ENCODE measurements at regions not wholly inside any gene's neighbourhood (a gene's known extent, or its start where the extent isn't known, plus 50 kb on each side); places are given as distances from the start of the nearest gene placed in this dataset.

GRCh38 chr5:35341189-35341588 is 110.9 kb upstream of the PRLR start:
- TF ChIP-seq POLR2AphosphoS5 (IDR thresholded peaks at IDR 0.05; ENCODE audit: borderline replicate concordance, low read depth, low read length) (no peak), FOXP2 (optimal IDR thresholded peaks at IDR 0.05; ENCODE audit: control extremely low read depth, extremely low read length, insufficient read depth) (no peak), EZH2 (IDR thresholded peaks at IDR 0.05) (no peak)
- no peak overlapping the region for H3K9ac ChIP-seq (ENCODE audit: insufficient read length)
- no peak overlapping the region for H3K27ac ChIP-seq
- no peak for DNase-seq (ENCODE audit: low read depth, low spot score)
- H3K9me3 ChIP-seq (ENCODE audit: low read depth, low read length) = no peaks in the 10 kb centered on the region
- no peaks in the 10 kb centered on the region for H3K36me3 ChIP-seq (ENCODE audit: insufficient read depth, low read length)
- no peak overlapping the region for H3K4me3 ChIP-seq

DNA sequence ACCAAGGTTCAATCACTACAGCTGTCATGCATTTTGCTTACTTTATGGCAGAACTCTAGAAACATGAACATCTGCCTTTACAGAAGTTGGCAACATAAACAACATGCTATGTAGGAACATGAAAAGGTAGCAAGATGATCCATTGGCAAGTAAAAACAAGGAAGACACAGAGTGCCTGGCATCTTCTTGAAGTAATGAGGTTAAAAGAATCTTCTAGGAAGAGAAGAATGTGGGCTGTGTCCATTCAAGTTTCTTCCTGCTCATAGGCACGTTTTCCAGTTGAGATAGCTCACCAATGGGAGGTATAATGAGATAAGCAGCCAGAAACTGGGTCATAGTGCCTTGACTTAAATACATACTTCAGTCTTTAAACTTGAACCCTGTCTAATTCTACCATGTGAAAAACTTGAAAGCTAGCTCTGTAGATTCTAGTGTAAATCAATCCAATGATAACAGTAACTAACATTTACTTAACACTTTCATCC is 109.4 kb upstream of the PRLR start:
- DNase-seq (ENCODE audit: low read depth, low spot score) = no peak
- TF ChIP-seq POLR2AphosphoS5 (IDR thresholded peaks at IDR 0.05; ENCODE audit: borderline replicate concordance, low read depth, low read length) (no peak), FOXP2 (optimal IDR thresholded peaks at IDR 0.05; ENCODE audit: control extremely low read depth, extremely low read length, insufficient read depth) (no peak), EZH2 (IDR thresholded peaks at IDR 0.05) (no peak)
- H3K9me3 ChIP-seq (ENCODE audit: low read depth, low read length) = no peaks in the 10 kb centered on the region
- no peaks in the 10 kb centered on the region for H3K36me3 ChIP-seq (ENCODE audit: insufficient read depth, low read length)
- H3K4me3 ChIP-seq = no peak overlapping the region
- no peak overlapping the region for H3K9ac ChIP-seq (ENCODE audit: insufficient read length)
- H3K27ac ChIP-seq = no peak overlapping the region

DNA sequence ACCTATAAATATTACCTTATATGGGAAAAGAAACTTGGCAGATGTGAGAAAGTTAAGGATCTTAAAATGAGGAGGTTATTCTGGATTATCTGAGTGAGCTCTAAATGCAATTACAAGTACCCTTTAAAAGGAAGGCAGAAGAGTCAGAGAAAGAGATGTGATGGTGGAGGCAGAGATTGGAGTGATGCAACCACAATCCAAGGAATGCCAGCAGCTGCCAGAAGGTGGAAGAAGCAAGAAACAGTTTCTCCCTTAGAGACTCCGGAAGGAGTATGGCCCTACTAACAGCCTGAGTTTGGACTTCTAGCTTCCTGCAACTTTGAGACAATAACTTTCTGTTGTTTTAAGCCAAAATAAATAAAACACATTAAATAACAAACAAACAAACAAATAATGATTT is 108.7 kb upstream of the PRLR start:
- no peak overlapping the region for H3K27ac ChIP-seq
- no peak overlapping the region for H3K9ac ChIP-seq (ENCODE audit: insufficient read length)
- no peak overlapping the region for H3K4me3 ChIP-seq

DNA sequence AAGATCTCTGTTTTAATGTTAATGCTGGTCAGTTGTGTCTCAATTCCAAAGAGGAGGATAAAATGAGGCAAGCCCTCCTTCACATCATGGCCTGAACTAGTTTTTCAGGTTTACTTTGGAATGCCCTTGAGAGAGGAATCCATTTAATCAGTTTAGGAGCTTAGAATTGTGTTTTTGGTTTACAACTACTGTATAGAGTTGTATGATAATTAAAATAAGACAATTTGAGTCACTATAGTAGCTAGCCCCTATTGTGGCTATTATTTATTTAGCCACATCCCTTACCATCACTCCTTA is 107.8 kb upstream of the PRLR start:
- DNase-seq (ENCODE audit: low read depth, low spot score) = no peak
- TF ChIP-seq FOXP2 (optimal IDR thresholded peaks at IDR 0.05; ENCODE audit: control extremely low read depth, extremely low read length, insufficient read depth) = no peak
- no peak for TF ChIP-seq POLR2AphosphoS5 (IDR thresholded peaks at IDR 0.05; ENCODE audit: borderline replicate concordance, low read depth, low read length)
- TF ChIP-seq EZH2 (IDR thresholded peaks at IDR 0.05) = no peak
- Histone ChIP-seq H3K9me3 (ENCODE audit: low read depth, low read length) (no peaks in the 10 kb centered on the region), H3K36me3 (ENCODE audit: insufficient read depth, low read length) (no peaks in the 10 kb centered on the region), H3K9ac (ENCODE audit: insufficient read length) (no peak overlapping the region), H3K4me3 (no peak overlapping the region), H3K27ac (no peak overlapping the region)

More for the DNA sequence above, 108.7 kb upstream of the PRLR start:
- no peak for TF ChIP-seq FOXP2 (optimal IDR thresholded peaks at IDR 0.05; ENCODE audit: control extremely low read depth, extremely low read length, insufficient read depth)
- no peak for TF ChIP-seq EZH2 (IDR thresholded peaks at IDR 0.05)
- TF ChIP-seq POLR2AphosphoS5 (IDR thresholded peaks at IDR 0.05; ENCODE audit: borderline replicate concordance, low read depth, low read length) = no peak
- Histone ChIP-seq H3K36me3 (ENCODE audit: insufficient read depth, low read length) (no peaks in the 10 kb centered on the region), H3K9me3 (ENCODE audit: low read depth, low read length) (no peaks in the 10 kb centered on the region)
- no peak for DNase-seq (ENCODE audit: low read depth, low spot score)

- no peaks in the 10 kb centered on the region for H3K9me3 ChIP-seq (ENCODE audit: low read depth, low read length)
- no peak for DNase-seq (ENCODE audit: low read depth, low spot score)
- H3K36me3 ChIP-seq (ENCODE audit: insufficient read depth, low read length) = no peaks in the 10 kb centered on the region
- H3K9ac ChIP-seq (ENCODE audit: insufficient read length) = no peak overlapping the region
- no peak overlapping the region for H3K4me3 ChIP-seq
- no peak overlapping the region for H3K27ac ChIP-seq
- TF ChIP-seq POLR2AphosphoS5 (IDR thresholded peaks at IDR 0.05; ENCODE audit: borderline replicate concordance, low read depth, low read length) = no peak
Measured at GRCh38 chr5:35337340-35338156, 107.3 kb upstream of the PRLR start.

- Histone ChIP-seq H3K9ac (ENCODE audit: insufficient read length) (no peak overlapping the region), H3K36me3 (ENCODE audit: insufficient read depth, low read length) (no peaks in the 10 kb centered on the region), H3K27ac (no peak overlapping the region), H3K9me3 (ENCODE audit: low read depth, low read length) (no peaks in the 10 kb centered on the region), H3K4me3 (no peak overlapping the region)
- TF ChIP-seq EZH2 (IDR thresholded peaks at IDR 0.05) (no peak), POLR2AphosphoS5 (IDR thresholded peaks at IDR 0.05; ENCODE audit: borderline replicate concordance, low read depth, low read length) (no peak), FOXP2 (optimal IDR thresholded peaks at IDR 0.05; ENCODE audit: control extremely low read depth, extremely low read length, insufficient read depth) (no peak)
- no peak for DNase-seq (ENCODE audit: low read depth, low spot score)
Measured at GRCh38 chr5:35336230-35336629, 105.9 kb upstream of the PRLR start.

- no peak overlapping the region for H3K9ac ChIP-seq (ENCODE audit: insufficient read length)
Measured at GRCh38 chr5:35335752-35336151, 105.5 kb upstream of the PRLR start.

GRCh38 chr5:35333366-35333765 is 103.1 kb upstream of the PRLR start:
- Histone ChIP-seq H3K9ac (ENCODE audit: insufficient read length) (no peak overlapping the region), H3K9me3 (ENCODE audit: low read depth, low read length) (no peaks in the 10 kb centered on the region), H3K4me3 (no peak overlapping the region), H3K27ac (no peak overlapping the region), H3K36me3 (ENCODE audit: insufficient read depth, low read length) (no peaks in the 10 kb centered on the region)
- TF ChIP-seq EZH2 (IDR thresholded peaks at IDR 0.05) = no peak
- TF ChIP-seq POLR2AphosphoS5 (IDR thresholded peaks at IDR 0.05; ENCODE audit: borderline replicate concordance, low read depth, low read length) = no peak
- no peak for TF ChIP-seq FOXP2 (optimal IDR thresholded peaks at IDR 0.05; ENCODE audit: control extremely low read depth, extremely low read length, insufficient read depth)
- DNase-seq (ENCODE audit: low read depth, low spot score) = no peak

More at GRCh38 chr5:35335752-35336151, 105.5 kb upstream of the PRLR start:
- Histone ChIP-seq H3K36me3 (ENCODE audit: insufficient read depth, low read length) (no peaks in the 10 kb centered on the region), H3K4me3 (no peak overlapping the region), H3K9me3 (ENCODE audit: low read depth, low read length) (no peaks in the 10 kb centered on the region), H3K27ac (no peak overlapping the region)
- no peak for DNase-seq (ENCODE audit: low read depth, low spot score)
- no peak for TF ChIP-seq FOXP2 (optimal IDR thresholded peaks at IDR 0.05; ENCODE audit: control extremely low read depth, extremely low read length, insufficient read depth)
- no peak for TF ChIP-seq EZH2 (IDR thresholded peaks at IDR 0.05)
- no peak for TF ChIP-seq POLR2AphosphoS5 (IDR thresholded peaks at IDR 0.05; ENCODE audit: borderline replicate concordance, low read depth, low read length)
